Activated CD4-positive, alpha-beta T cell treated with anti-CD3 and anti-CD28 coated beads, Interleukin-2, amount 10 ng/mL, durations not matched to agents 24 days and 14 days (primary cell): ENCODE measurements at regions not wholly inside any gene's neighbourhood (a gene's known extent, or its start where the extent isn't known, plus 50 kb on each side); places are given as distances from the start of the nearest gene placed in this dataset.

Experiments
- DNase-seq: peaks from one replicate; pipeline ENCODE4 v3.0.0; 2022
- H3K27ac Mint-ChIP-seq: one replicate; pipeline ENCODE4 v1.8.0; 2022; ENCODE audit warnings: mild to moderate bottlenecking, mixed read lengths
- H3K27me3 Mint-ChIP-seq: one replicate; pipeline ENCODE4 v1.8.0; 2022; ENCODE audit warnings: mixed read lengths
- H3K36me3 Mint-ChIP-seq: one replicate; pipeline ENCODE4 v1.8.0; 2022; ENCODE audit warnings: low read depth, mild to moderate bottlenecking, mixed read lengths
- H3K4me1 Mint-ChIP-seq: one replicate; pipeline ENCODE4 v1.8.0; 2021; ENCODE audit warnings: mixed read lengths
- H3K4me3 Mint-ChIP-seq: one replicate; pipeline ENCODE4 v1.8.0; 2022; ENCODE audit warnings: mild to moderate bottlenecking, moderate library complexity, mixed read lengths
- H3K9me3 Mint-ChIP-seq: one replicate; pipeline ENCODE4 v1.8.0; 2021; ENCODE audit warnings: mixed read lengths
- intact Hi-C: fragments of 100-400 bp; cut with micrococcal nuclease; formaldehyde crosslinking; loops from one replicate; pipeline ENCODE4 v1.15.1; 2023

GRCh38 chr18:42268186-42268725 is 313.2 kb downstream of the PIK3C3 start:
- Mint-ChIP-seq H3K36me3 (no peaks in the 10 kb centered on the region), H3K9me3 (no peaks in the 10 kb centered on the region), H3K27me3 (no peaks in the 10 kb centered on the region), H3K4me1 (no peaks in the 10 kb centered on the region), H3K27ac (no peak overlapping the region), H3K4me3 (no peak overlapping the region)
- DNase-seq: no peak
- intact Hi-C loops: no loop called here

GRCh38 chr18:42268798-42269197 is 313.8 kb downstream of the PIK3C3 start:
- no peaks in the 10 kb centered on the region for H3K36me3 Mint-ChIP-seq
- no peak overlapping the region for H3K27ac Mint-ChIP-seq
- no peaks in the 10 kb centered on the region for H3K4me1 Mint-ChIP-seq
- intact Hi-C loops: no loop called here
- no peaks in the 10 kb centered on the region for H3K27me3 Mint-ChIP-seq
- H3K9me3 Mint-ChIP-seq: no peaks in the 10 kb centered on the region
- H3K4me3 Mint-ChIP-seq: no peak overlapping the region
- DNase-seq: no peak

GRCh38 chr18:42271647-42272414 is 316.8 kb downstream of the PIK3C3 start:
- Mint-ChIP-seq H3K27me3 (no peaks in the 10 kb centered on the region), H3K4me1 (no peaks in the 10 kb centered on the region), H3K9me3 (no peaks in the 10 kb centered on the region), H3K27ac (no peak overlapping the region), H3K4me3 (no peak overlapping the region), H3K36me3 (no peaks in the 10 kb centered on the region)
- no peak for DNase-seq
- intact Hi-C loops: loop anchor here (5.0 kb wide), 1 partner anchor 160 kb away; no protein-coding TSS in a partner anchor

DNA sequence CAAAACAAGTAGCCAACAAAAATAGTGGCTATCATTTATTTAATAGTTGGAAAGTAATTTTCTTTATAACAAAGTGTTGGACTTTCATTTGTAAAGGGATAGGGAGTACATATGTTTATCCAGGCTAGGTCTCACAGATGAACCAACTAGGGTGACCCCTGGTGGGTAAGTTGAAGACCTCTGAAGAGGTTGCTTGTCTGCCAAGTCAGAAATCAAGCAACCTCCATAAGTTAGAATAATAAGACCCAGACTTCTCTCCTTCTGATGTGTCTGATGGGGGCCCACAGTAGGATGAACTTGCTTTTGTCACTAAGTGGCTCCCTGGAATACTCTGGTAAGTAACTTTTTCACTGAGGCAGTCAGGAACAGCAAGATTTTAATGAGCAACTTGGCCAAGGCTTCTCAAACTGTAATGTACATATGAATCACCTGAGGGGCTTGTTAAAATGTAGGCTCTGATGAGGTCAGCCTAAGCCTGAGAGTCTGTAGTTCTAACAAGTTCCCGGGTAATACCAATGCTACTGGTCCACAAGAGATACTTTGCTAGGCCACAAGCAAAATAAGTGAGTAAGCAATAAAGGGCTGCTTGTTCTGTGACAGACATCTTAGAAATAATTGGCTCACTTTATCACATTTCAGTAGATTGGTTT is 319.6 kb downstream of the PIK3C3 start:
- no peaks in the 10 kb centered on the region for H3K9me3 Mint-ChIP-seq
- no peaks in the 10 kb centered on the region for H3K36me3 Mint-ChIP-seq
- no peaks in the 10 kb centered on the region for H3K4me1 Mint-ChIP-seq
- DNase-seq: no peak
- intact Hi-C loops: loop anchor here (5.0 kb wide), 1 partner anchor 162 kb away; no protein-coding TSS in a partner anchor
- no peak overlapping the region for H3K27ac Mint-ChIP-seq
- H3K27me3 Mint-ChIP-seq: no peaks in the 10 kb centered on the region
- no peak overlapping the region for H3K4me3 Mint-ChIP-seq

DNA sequence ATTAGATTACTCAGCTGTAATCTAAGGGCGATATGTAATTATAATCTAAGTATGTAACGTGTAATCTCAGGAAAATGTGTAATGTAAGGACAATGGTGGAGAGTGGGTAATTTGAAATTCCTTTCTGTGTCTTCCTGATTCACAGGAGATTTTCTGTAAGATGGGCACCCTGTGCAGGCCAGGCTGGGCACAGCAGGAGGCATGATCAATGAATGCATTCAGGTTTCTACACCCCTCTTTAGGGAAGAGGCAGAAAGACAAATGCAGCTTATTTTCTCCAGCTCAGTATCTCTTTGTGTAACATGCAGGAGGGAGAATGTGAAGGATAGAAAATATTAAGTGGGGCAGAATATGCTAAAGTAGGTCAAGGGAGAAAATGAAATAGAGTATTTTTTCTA is 320.1 kb downstream of the PIK3C3 start:
- Mint-ChIP-seq H3K27me3 (no peaks in the 10 kb centered on the region), H3K27ac (no peak overlapping the region)
- intact Hi-C loops: no loop called here

GRCh38 chr18:42275949-42276730 is 321.1 kb downstream of the PIK3C3 start:
- no peak for DNase-seq
- no peaks in the 10 kb centered on the region for H3K4me1 Mint-ChIP-seq
- H3K27me3 Mint-ChIP-seq: no peaks in the 10 kb centered on the region
- no peaks in the 10 kb centered on the region for H3K36me3 Mint-ChIP-seq
- intact Hi-C loops: no loop called here
- no peaks in the 10 kb centered on the region for H3K9me3 Mint-ChIP-seq
- no peak overlapping the region for H3K4me3 Mint-ChIP-seq
- H3K27ac Mint-ChIP-seq: no peak overlapping the region

More for the DNA sequence above, 320.1 kb downstream of the PIK3C3 start:
- Mint-ChIP-seq H3K4me1 (no peaks in the 10 kb centered on the region), H3K9me3 (no peaks in the 10 kb centered on the region), H3K4me3 (no peak overlapping the region), H3K36me3 (no peaks in the 10 kb centered on the region)
- no peak for DNase-seq

- H3K27me3 Mint-ChIP-seq: no peaks in the 10 kb centered on the region
- H3K9me3 Mint-ChIP-seq: no peaks in the 10 kb centered on the region
- H3K4me3 Mint-ChIP-seq: no peak overlapping the region
- H3K27ac Mint-ChIP-seq: no peak overlapping the region
- no peaks in the 10 kb centered on the region for H3K4me1 Mint-ChIP-seq
- DNase-seq: no peak
- H3K36me3 Mint-ChIP-seq: no peaks in the 10 kb centered on the region
- intact Hi-C loops: no loop called here
These were observed 326.1 kb downstream of the PIK3C3 start for GRCh38 chr18:42281124-42281523.

DNA sequence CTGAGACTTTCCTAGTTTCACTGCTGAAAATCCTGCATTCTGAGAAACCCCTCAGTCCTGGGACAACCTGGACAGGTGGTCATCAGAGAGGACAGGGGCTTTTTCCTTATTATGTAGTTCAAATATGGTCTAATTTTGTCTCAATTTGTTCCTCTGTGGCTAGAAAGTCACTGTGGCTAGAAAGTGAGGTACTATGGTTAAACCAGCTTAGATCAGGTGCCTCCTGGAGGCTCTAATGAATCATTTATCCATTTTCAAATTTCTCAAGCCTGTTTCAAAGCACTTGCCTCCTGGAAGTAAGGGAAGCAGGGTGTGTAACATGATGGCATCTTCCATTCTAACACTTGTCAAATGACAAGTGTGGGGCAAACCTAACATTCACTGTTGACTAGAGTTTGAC is 326.8 kb downstream of the PIK3C3 start:
- Mint-ChIP-seq H3K27me3 (no peaks in the 10 kb centered on the region), H3K9me3 (no peaks in the 10 kb centered on the region), H3K4me1 (no peaks in the 10 kb centered on the region), H3K27ac (no peak overlapping the region), H3K36me3 (no peaks in the 10 kb centered on the region), H3K4me3 (no peak overlapping the region)
- DNase-seq: no peak
- intact Hi-C loops: no loop called here

DNA sequence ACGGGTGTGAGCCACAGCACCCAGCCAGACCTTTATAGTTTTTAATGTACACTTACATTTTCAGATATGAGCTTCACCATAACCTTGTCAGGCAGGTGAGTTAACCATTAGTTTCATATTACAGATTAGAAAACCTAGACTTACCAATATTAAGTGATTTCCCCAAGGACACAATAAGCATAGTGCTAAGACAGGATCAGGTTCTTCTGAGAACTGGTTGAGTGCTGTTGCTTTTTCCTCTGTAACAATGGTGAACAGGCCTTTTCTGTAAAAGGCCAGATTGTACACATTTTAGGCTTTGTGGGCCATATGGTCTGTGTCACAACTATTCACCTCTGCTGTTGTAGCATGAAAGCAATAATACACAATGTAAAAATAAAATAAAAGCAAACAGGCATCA is 332.0 kb downstream of the PIK3C3 start:
- Mint-ChIP-seq H3K36me3 (no peaks in the 10 kb centered on the region), H3K4me3 (no peak overlapping the region), H3K9me3 (no peaks in the 10 kb centered on the region), H3K4me1 (no peaks in the 10 kb centered on the region), H3K27me3 (no peaks in the 10 kb centered on the region), H3K27ac (no peak overlapping the region)
- no peak for DNase-seq
- intact Hi-C loops: no loop called here

- Mint-ChIP-seq H3K9me3 (no peaks in the 10 kb centered on the region), H3K4me1 (no peaks in the 10 kb centered on the region), H3K4me3 (no peak overlapping the region), H3K27me3 (no peaks in the 10 kb centered on the region), H3K36me3 (no peaks in the 10 kb centered on the region), H3K27ac (no peak overlapping the region)
- intact Hi-C loops: no loop called here
- DNase-seq: no peak
These were observed 333.1 kb downstream of the PIK3C3 start for GRCh38 chr18:42288129-42288528.

- no peaks in the 10 kb centered on the region for H3K27me3 Mint-ChIP-seq
- intact Hi-C loops: no loop called here
- H3K4me1 Mint-ChIP-seq: no peaks in the 10 kb centered on the region
- H3K9me3 Mint-ChIP-seq: no peaks in the 10 kb centered on the region
- no peak for DNase-seq
- H3K27ac Mint-ChIP-seq: no peak overlapping the region
- no peaks in the 10 kb centered on the region for H3K36me3 Mint-ChIP-seq
- H3K4me3 Mint-ChIP-seq: no peak overlapping the region
These were observed 334.5 kb downstream of the PIK3C3 start for GRCh38 chr18:42289526-42289925.

DNA sequence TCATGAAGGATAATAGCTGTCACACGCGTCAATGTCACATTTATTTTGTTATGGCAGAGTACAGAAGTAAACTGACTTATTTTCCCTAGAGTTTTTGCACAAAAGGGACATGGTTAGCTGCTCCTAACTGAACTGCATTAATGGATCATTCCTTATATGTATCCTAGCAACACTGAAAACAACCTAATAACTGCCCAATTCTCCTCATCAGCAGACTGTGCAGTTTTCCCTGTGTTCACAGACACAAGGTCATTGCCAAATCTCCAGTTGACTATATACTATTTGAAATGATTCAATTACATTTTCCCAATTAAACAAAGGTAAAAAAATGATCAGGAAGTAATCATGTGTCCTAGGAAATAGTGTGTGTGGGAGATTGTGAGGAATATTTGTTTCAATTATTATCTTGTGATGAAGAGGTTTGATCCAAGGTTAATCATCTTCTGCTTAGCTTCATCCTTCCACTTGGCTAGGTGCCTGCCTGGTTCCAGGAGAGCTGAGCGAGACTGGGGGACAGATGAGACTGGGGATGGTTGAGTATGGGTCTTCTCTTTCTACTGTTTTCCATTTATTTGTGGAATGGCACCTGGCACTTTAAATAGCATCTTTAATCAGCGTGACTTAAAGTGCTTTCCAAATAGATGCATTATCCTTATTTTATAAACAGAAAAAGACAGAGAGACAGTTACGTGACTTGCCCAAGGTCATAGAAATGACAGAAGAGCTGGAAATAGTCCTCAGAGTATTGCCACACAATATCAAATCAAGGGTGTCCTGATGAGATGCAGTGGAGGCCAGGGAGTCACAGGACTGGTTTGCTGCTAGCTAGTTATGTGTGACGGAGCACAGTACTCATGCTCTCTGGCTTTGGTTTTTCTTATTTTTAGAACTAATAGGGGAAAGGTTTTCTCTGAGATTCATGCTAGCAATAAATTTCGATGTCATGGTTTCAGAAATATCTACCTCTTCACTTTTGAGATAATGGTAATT is 335.6 kb downstream of the PIK3C3 start:
- H3K4me3 Mint-ChIP-seq: no peak overlapping the region
- H3K9me3 Mint-ChIP-seq: no peaks in the 10 kb centered on the region
- intact Hi-C loops: no loop called here
- H3K36me3 Mint-ChIP-seq: no peaks in the 10 kb centered on the region
- no peak overlapping the region for H3K27ac Mint-ChIP-seq
- H3K4me1 Mint-ChIP-seq: no peaks in the 10 kb centered on the region
- H3K27me3 Mint-ChIP-seq: no peaks in the 10 kb centered on the region
- DNase-seq: no peak

DNA sequence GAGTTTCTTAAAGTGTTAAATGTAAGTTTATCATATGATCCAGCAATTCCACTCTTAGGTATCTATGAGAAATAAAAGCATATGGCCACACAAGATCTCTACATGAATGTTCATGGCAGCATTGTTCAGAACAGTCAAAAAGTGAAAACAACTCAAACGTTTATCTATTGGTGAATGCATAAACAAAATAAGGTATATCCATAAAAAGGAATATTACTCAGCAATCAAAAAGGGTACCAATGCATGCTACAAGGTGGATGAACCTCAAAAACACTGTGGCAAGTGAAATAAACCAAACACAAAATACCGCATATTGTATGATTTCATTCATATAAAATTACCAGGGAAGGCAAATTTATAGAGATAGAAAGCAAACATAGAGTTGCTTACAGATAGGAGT is 337.6 kb downstream of the PIK3C3 start:
- H3K9me3 Mint-ChIP-seq: no peaks in the 10 kb centered on the region
- no peaks in the 10 kb centered on the region for H3K27me3 Mint-ChIP-seq
- no peak overlapping the region for H3K4me3 Mint-ChIP-seq
- H3K36me3 Mint-ChIP-seq: no peaks in the 10 kb centered on the region
- intact Hi-C loops: no loop called here
- no peaks in the 10 kb centered on the region for H3K4me1 Mint-ChIP-seq
- no peak for DNase-seq
- no peak overlapping the region for H3K27ac Mint-ChIP-seq
